GM03348 (cell line): ENCODE measurements at regions not wholly inside any gene's neighbourhood (a gene's known extent, or its start where the extent isn't known, plus 50 kb on each side); places are given as distances from the start of the nearest gene placed in this dataset.
A peak's percentile ranks its signal among the peaks of the same experiment; 100 is the strongest.

ENCODE experiments used
- DNase-seq: peaks from one replicate; pipeline ENCODE4 v3.0.0; 2012; ENCODE audit warnings: low spot score

GRCh38 chr3:168647582-168647981, 551.9 kb upstream of the GOLIM4 start:
- no peak for DNase-seq

- no peak for DNase-seq
Measured at GRCh38 chr3:168645180-168645579, 549.5 kb upstream of the GOLIM4 start.

GRCh38 chr3:168628549-168628948, 532.8 kb upstream of the GOLIM4 start:
- DNase-seq: no peak

GRCh38 chr3:168625477-168625876, 529.8 kb upstream of the GOLIM4 start:
- DNase-seq: no peak

GRCh38 chr3:168624892-168625448, 529.2 kb upstream of the GOLIM4 start:
- DNase-seq: no peak

GRCh38 chr3:168624195-168624594, 528.5 kb upstream of the GOLIM4 start:
- DNase-seq: no peak

GRCh38 chr3:168622795-168623194, 527.1 kb upstream of the GOLIM4 start:
- DNase-seq: no peak

- peak; percentile 3 for DNase-seq
Measured at GRCh38 chr3:168620854-168621253, 525.1 kb upstream of the GOLIM4 start.

- no peak for DNase-seq
Measured at GRCh38 chr3:168618827-168619470, 523.2 kb upstream of the GOLIM4 start.

GRCh38 chr3:168617658-168618057, 521.9 kb upstream of the GOLIM4 start:
- no peak for DNase-seq

- DNase-seq: no peak
Measured at GRCh38 chr3:168616915-168617314, 521.2 kb upstream of the GOLIM4 start.

- DNase-seq: no peak
Measured at GRCh38 chr3:168615493-168616020, 519.8 kb upstream of the GOLIM4 start.

- DNase-seq: no peak
Measured at GRCh38 chr3:168613151-168613550, 517.4 kb upstream of the GOLIM4 start.

GRCh38 chr3:168612671-168613070, 516.9 kb upstream of the GOLIM4 start:
- DNase-seq: no peak

- DNase-seq: no peak
Measured at GRCh38 chr3:168611826-168612225, 516.1 kb upstream of the GOLIM4 start.

- DNase-seq: no peak
Measured at GRCh38 chr3:168608926-168609325, 513.2 kb upstream of the GOLIM4 start.

- DNase-seq: no peak
Measured at GRCh38 chr3:168604767-168605166, 509.0 kb upstream of the GOLIM4 start.

GRCh38 chr3:168598250-168598649, 502.5 kb upstream of the GOLIM4 start:
- DNase-seq: no peak

GRCh38 chr3:168596175-168596823, 500.6 kb upstream of the GOLIM4 start:
- no peak for DNase-seq

- no peak for DNase-seq
Measured at GRCh38 chr3:168591587-168591986, 495.9 kb upstream of the GOLIM4 start.

GRCh38 chr3:168589376-168589775, 493.7 kb upstream of the GOLIM4 start:
- no peak for DNase-seq

- no peak for DNase-seq
Measured at GRCh38 chr3:168585544-168585943, 489.8 kb upstream of the GOLIM4 start.

GRCh38 chr3:168583977-168584376, 488.3 kb upstream of the GOLIM4 start:
- no peak for DNase-seq
